ENCODE measurements at regions not wholly inside any gene's neighbourhood (a gene's known extent, or its start where the extent isn't known, plus 50 kb on each side); places are given as distances from the start of the nearest gene placed in this dataset.

- peaks cover 3% of the 10 kb centered on the region for H3K4me1 ChIP-seq (ENCODE audit: low read depth, poor library complexity, severe bottlenecking)
- H3K27me3 ChIP-seq (ENCODE audit: insufficient read depth, low read depth), result no peaks in the 10 kb centered on the region
- no peaks in the 10 kb centered on the region for H3K36me3 ChIP-seq (ENCODE audit: insufficient read depth)
- H3K9ac ChIP-seq, result no peak overlapping the region
- no peaks in the 10 kb centered on the region for H4K20me1 ChIP-seq (ENCODE audit: insufficient read depth)
- H3K79me2 ChIP-seq (ENCODE audit: insufficient read depth, low read depth), result no peaks in the 10 kb centered on the region
- H2AFZ ChIP-seq (ENCODE audit: low read depth), result no peak overlapping the region
- no peak for TF ChIP-seq CTCF (conservative IDR thresholded peaks at IDR 0.05; ENCODE audit: low read depth, low read length)
- no peak overlapping the region for H3K4me3 ChIP-seq (IDR thresholded peaks at IDR 0.05; ENCODE audit: insufficient read depth, low read depth, low read length)
- H3K27ac ChIP-seq, result no peak overlapping the region
- no peak overlapping the region for H3K4me2 ChIP-seq
Measured at GRCh38 chr6:145323646-145324045, 411.7 kb downstream of the EPM2A start.

GRCh38 chr6:145327586-145327985 is 407.7 kb downstream of the EPM2A start:
- Histone ChIP-seq H3K9ac (no peak overlapping the region), H3K36me3 (ENCODE audit: insufficient read depth) (no peaks in the 10 kb centered on the region), H3K27me3 (ENCODE audit: insufficient read depth, low read depth) (no peaks in the 10 kb centered on the region), H3K79me2 (ENCODE audit: insufficient read depth, low read depth) (no peaks in the 10 kb centered on the region), H4K20me1 (ENCODE audit: insufficient read depth) (no peaks in the 10 kb centered on the region), H2AFZ (ENCODE audit: low read depth) (no peak overlapping the region), H3K4me1 (ENCODE audit: low read depth, poor library complexity, severe bottlenecking) (peaks cover 3% of the 10 kb centered on the region), H3K4me3 (IDR thresholded peaks at IDR 0.05; ENCODE audit: insufficient read depth, low read depth, low read length) (no peak overlapping the region), H3K4me2 (no peak overlapping the region), H3K27ac (no peak overlapping the region)
- no peak for TF ChIP-seq CTCF (conservative IDR thresholded peaks at IDR 0.05; ENCODE audit: low read depth, low read length)

GRCh38 chr6:145329257-145329656 is 406.1 kb downstream of the EPM2A start:
- no peak overlapping the region for H3K27ac ChIP-seq
- no peaks in the 10 kb centered on the region for H4K20me1 ChIP-seq (ENCODE audit: insufficient read depth)
- no peak overlapping the region for H3K9ac ChIP-seq
- no peaks in the 10 kb centered on the region for H3K79me2 ChIP-seq (ENCODE audit: insufficient read depth, low read depth)
- H3K36me3 ChIP-seq (ENCODE audit: insufficient read depth), result no peaks in the 10 kb centered on the region
- H2AFZ ChIP-seq (ENCODE audit: low read depth), result no peak overlapping the region
- no peaks in the 10 kb centered on the region for H3K4me1 ChIP-seq (ENCODE audit: low read depth, poor library complexity, severe bottlenecking)
- TF ChIP-seq CTCF (conservative IDR thresholded peaks at IDR 0.05; ENCODE audit: low read depth, low read length), result no peak
- no peak overlapping the region for H3K4me2 ChIP-seq
- H3K4me3 ChIP-seq (IDR thresholded peaks at IDR 0.05; ENCODE audit: insufficient read depth, low read depth, low read length), result no peak overlapping the region
- no peaks in the 10 kb centered on the region for H3K27me3 ChIP-seq (ENCODE audit: insufficient read depth, low read depth)

- Histone ChIP-seq H3K9ac (no peak overlapping the region), H3K4me1 (ENCODE audit: low read depth, poor library complexity, severe bottlenecking) (no peaks in the 10 kb centered on the region), H3K27ac (no peak overlapping the region), H3K79me2 (ENCODE audit: insufficient read depth, low read depth) (no peaks in the 10 kb centered on the region), H3K27me3 (ENCODE audit: insufficient read depth, low read depth) (no peaks in the 10 kb centered on the region), H2AFZ (ENCODE audit: low read depth) (no peak overlapping the region), H4K20me1 (ENCODE audit: insufficient read depth) (no peaks in the 10 kb centered on the region), H3K4me2 (no peak overlapping the region), H3K36me3 (ENCODE audit: insufficient read depth) (no peaks in the 10 kb centered on the region), H3K4me3 (IDR thresholded peaks at IDR 0.05; ENCODE audit: insufficient read depth, low read depth, low read length) (no peak overlapping the region)
- TF ChIP-seq CTCF (conservative IDR thresholded peaks at IDR 0.05; ENCODE audit: low read depth, low read length), result no peak
Measured at GRCh38 chr6:145331066-145331465, 404.3 kb downstream of the EPM2A start.

GRCh38 chr6:145332011-145332410 is 403.3 kb downstream of the EPM2A start:
- no peaks in the 10 kb centered on the region for H3K27me3 ChIP-seq (ENCODE audit: insufficient read depth, low read depth)
- H3K36me3 ChIP-seq (ENCODE audit: insufficient read depth), result no peaks in the 10 kb centered on the region
- no peak overlapping the region for H3K9ac ChIP-seq
- H3K4me2 ChIP-seq, result no peak overlapping the region
- no peak for TF ChIP-seq CTCF (conservative IDR thresholded peaks at IDR 0.05; ENCODE audit: low read depth, low read length)
- H3K79me2 ChIP-seq (ENCODE audit: insufficient read depth, low read depth), result no peaks in the 10 kb centered on the region
- no peaks in the 10 kb centered on the region for H3K4me1 ChIP-seq (ENCODE audit: low read depth, poor library complexity, severe bottlenecking)
- no peak overlapping the region for H2AFZ ChIP-seq (ENCODE audit: low read depth)
- H3K27ac ChIP-seq, result no peak overlapping the region
- H4K20me1 ChIP-seq (ENCODE audit: insufficient read depth), result no peaks in the 10 kb centered on the region
- no peak overlapping the region for H3K4me3 ChIP-seq (IDR thresholded peaks at IDR 0.05; ENCODE audit: insufficient read depth, low read depth, low read length)

Data from KMS-11 (cell line).